ENCODE measurements at regions not wholly inside any gene's neighbourhood (a gene's known extent, or its start where the extent isn't known, plus 50 kb on each side); places are given as distances from the start of the nearest gene placed in this dataset.

GRCh38 chr4:135840781-135841180, 1639.2 kb upstream of the PABPC4L start:
- no peak for DNase-seq (ENCODE audit: low spot score)

GRCh38 chr4:135839712-135840111, 1638.1 kb upstream of the PABPC4L start:
- DNase-seq (ENCODE audit: low spot score): no peak

- DNase-seq (ENCODE audit: low spot score): no peak
Observed at GRCh38 chr4:135838889-135839288, 1637.3 kb upstream of the PABPC4L start.

- no peak for DNase-seq (ENCODE audit: low spot score)
Observed at GRCh38 chr4:135834471-135834870, 1632.9 kb upstream of the PABPC4L start.

DNA sequence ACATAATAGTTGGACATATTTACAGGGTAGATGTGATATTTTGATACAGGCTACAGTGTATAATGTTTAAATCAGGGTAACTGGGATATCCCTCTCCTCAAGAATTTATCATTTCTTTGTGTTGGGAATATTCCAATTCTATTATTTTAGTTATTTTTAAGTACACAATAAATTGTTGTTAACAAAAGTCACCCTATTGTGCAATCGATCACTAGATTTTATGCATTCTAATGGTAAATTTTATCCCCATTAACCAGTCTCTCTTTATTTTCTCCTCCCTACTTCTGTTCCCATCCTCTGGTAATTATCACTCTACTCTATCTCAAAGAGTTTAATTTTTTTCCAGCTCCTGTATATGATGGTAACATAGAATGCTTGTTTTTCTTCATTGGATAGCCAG, 1631.9 kb upstream of the PABPC4L start:
- no peak for DNase-seq (ENCODE audit: low spot score)

GRCh38 chr4:135824759-135825296, 1623.2 kb upstream of the PABPC4L start:
- DNase-seq (ENCODE audit: low spot score): no peak

GRCh38 chr4:135804785-135805184, 1603.2 kb upstream of the PABPC4L start:
- DNase-seq (ENCODE audit: low spot score): no peak

DNA sequence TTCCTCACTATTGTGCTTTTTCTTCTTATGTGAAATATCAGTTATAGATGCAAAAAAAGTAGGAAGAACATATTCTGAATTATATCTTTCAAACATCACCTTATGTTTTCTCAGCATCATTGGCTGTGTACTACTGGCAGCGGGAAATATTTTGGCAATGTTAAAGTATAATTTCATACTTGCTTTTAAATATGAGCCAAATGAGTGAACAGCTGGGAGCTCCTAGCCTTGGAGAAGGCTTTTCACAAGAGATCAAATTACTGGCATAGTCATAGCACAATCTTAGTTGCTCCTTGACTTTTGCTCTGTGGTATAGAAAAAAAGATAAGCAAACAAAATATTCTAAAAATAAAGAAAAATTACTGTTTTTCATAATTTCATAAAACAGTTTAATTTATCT, 1575.8 kb upstream of the PABPC4L start:
- no peak for DNase-seq (ENCODE audit: low spot score)

DNA sequence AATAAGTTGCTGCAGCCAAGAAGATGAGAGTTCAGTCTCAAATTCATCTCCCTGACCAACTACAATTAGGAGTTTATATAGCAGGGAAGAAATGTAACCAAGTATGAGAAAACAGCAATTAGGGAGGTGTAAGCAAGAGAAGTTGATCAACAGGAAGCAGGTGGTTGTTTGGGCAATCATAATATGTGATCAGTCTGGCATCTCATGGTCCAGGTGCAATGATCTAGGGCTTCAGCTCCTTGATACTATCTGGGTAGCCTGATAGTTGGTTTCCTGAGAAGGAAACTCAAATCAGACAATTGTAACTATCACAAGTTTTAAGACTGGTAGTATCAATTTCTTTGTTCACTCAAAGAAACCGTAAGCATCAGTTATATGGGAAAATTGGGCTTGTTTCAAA, 1574.3 kb upstream of the PABPC4L start:
- no peak for DNase-seq (ENCODE audit: low spot score)

GRCh38 chr4:135770505-135770904, 1568.9 kb upstream of the PABPC4L start:
- DNase-seq (ENCODE audit: low spot score): no peak

DNA sequence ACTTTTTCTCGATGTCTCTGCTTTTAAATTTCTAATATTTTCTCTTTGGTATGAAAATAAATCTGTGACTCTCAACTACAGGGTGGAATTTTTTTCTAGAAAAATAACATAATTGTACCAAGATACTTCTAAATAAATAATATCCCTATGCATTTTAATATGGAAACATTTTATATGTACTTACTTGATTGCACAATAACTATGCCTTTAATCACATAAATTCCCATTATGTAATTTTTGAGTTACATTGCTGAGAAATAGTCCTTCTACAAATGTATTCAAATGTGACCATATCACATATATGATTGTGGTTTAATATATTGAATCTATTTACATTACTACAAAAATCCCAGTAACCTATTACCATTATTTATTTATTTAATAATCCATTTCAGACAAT, 1543.3 kb upstream of the PABPC4L start:
- DNase-seq (ENCODE audit: low spot score): no peak

- no peak for DNase-seq (ENCODE audit: low spot score)
Observed at GRCh38 chr4:135741583-135741982, 1540.0 kb upstream of the PABPC4L start.

DNA sequence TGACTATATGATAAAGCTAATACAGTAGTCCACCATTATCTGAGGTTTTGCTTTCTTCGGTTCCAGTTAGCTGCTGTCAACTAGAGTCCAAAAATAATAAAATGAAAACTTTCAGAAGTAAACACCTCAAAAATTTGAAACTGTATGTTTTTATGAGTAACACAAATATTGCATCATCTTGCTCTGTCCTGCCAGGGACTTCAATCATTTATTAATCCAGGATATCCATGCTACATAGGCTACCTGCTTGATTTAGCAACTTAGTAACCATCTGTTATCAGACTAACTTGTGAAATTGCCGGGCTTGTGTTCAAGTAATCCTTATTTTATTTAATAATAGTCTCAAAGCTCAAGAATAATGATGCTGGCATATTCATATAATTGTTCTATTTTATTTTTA, 1537.8 kb upstream of the PABPC4L start:
- DNase-seq (ENCODE audit: low spot score): no peak

DNA sequence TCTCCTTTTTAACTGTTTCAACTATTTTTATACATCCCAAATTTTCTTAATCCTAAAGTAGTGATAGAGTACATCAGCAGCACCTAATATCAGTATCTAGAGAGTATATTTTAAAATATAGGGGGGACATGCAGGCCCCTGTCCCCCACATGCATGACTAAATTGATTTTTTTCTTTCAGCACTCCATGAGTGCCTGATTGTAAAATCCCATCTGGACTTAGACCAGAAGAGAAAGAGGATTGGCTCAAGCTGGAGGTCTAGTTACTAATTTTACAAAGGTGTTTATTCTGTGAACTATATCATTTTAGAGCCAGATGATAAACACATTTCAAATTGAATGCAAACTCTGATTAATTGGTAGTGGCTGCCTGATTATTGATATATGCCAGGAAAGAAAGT, 1533.9 kb upstream of the PABPC4L start:
- DNase-seq (ENCODE audit: low spot score): no peak

GRCh38 chr4:135732448-135732847, 1530.9 kb upstream of the PABPC4L start:
- DNase-seq (ENCODE audit: low spot score): no peak

DNA sequence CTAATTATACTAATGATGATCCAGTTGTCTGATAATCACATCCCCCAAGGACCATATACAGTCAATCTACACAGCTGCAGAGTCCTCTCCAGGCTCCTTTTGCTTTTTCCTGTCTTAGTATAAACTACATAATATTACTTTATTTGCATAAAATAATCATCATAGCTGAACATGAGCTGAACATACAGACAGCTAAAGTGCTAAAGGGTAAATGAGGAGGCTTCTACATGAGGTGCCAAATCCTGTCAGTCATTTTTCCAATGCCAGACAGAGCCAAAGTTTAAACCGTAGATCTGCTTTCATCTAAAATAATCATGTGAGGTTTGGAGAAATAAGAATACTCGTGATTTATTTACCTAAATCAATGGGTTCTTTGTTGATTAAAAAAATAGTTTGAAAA, 1530.1 kb upstream of the PABPC4L start:
- DNase-seq (ENCODE audit: low spot score): no peak

DNA sequence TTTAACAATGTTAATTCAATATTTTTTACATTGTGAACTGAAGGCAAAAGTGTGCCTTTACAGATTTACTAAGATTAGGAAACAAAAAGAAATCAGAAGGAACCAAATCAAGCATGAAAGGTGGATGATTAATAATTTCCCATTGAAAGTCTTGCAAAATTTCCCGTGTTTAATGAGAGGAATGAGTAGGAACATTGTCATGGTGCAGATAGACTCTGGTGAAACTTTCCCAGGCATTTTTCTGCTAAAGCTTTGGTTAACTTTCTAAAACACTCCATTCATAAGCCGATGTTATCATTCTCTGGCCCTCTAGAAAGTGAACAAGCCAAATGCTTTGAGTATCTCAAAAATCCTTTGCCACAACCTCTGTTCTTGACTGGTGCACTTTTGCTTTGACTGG, 1522.8 kb upstream of the PABPC4L start:
- DNase-seq (ENCODE audit: low spot score): no peak

DNA sequence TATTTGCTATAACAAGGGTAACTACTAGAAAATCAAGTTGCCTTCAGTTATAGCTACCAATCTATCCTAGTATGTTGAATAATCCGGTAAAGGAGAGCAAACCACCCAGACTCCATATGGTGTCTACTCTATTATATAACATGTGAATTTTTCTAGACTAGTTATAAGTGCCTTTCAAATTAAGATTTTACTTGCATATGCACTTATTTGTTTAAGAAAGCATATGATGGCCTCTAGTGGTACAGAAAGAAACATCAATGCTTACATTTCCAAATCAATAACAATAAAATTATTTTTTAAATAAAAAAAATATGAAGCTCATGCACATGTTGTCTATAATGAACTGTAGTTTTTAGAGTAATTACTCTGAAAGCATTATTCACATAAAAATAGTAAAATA, 1516.4 kb upstream of the PABPC4L start:
- DNase-seq (ENCODE audit: low spot score): no peak

- DNase-seq (ENCODE audit: low spot score): no peak
Observed at GRCh38 chr4:135705343-135705742, 1503.8 kb upstream of the PABPC4L start.

- DNase-seq (ENCODE audit: low spot score): no peak
Observed at GRCh38 chr4:135694066-135694465, 1492.5 kb upstream of the PABPC4L start.

DNA sequence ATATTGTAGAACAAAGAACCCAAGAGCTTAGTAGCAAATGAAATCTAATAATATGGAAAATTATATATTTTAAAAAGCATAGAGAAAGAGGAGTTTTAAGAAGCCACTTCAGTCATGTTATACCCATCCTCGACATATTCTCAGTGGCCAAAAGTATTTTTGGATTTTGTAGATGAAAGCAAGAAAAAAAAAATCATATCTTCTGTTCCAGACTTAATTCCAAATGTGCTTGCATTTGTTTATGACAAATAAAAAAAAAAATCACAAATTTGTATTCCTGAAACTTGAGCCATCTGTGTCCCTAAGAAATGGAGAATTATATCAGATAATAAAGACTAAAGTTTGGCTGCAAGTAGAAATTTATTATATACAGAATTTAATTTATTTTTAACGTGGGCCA, 1482.4 kb upstream of the PABPC4L start:
- no peak for DNase-seq (ENCODE audit: low spot score)

DNA sequence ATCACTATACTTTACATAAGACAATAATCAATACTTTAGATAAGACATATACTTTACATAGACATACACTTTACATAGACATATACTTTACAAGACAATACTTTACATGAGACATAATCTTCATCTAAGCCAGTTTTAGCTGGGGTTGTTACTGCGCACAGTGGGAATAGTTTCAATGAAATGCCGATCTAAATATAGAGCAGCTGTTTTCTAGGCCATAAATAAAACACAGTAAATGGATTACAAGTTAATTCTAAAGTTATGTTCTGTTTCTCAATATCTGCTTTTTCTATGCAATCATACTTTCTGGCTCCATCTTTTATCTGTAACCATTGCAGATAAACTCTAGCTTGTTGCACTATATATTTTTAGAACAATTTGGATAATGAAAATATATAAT, 1470.6 kb upstream of the PABPC4L start:
- DNase-seq (ENCODE audit: low spot score): no peak

- no peak for DNase-seq (ENCODE audit: low spot score)
Observed at GRCh38 chr4:135670548-135670947, 1469.0 kb upstream of the PABPC4L start.
